ENCODE measurements at regions not wholly inside any gene's neighbourhood (a gene's known extent, or its start where the extent isn't known, plus 50 kb on each side); places are given as distances from the start of the nearest gene placed in this dataset.
"Not testable (repeated sequence)": the region's sequence is repeated elsewhere in the genome, so short reads cannot be mapped to it uniquely, and the experiment has no call there.

DNA sequence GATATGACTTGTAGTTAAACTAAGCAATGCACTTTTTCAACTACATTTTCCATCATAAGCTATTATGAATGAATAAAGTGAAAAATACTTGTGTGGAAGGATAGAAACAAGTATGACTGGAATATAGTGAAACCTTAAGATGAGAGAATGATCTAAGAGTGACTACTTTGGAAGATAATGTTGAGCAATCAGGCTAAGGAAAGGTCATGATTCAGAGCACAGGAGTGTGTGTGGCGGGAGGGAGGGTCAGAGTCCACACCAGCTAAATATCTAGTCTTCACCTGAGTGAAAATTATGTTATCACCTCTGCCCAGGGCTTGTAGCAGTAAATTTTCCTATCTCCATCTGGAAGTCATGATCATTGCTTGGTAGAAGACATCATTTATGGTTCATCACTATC, 833.4 kb upstream of the ATXN8OS start:
- no peak for DNase-seq (ENCODE audit: low spot score)

DNA sequence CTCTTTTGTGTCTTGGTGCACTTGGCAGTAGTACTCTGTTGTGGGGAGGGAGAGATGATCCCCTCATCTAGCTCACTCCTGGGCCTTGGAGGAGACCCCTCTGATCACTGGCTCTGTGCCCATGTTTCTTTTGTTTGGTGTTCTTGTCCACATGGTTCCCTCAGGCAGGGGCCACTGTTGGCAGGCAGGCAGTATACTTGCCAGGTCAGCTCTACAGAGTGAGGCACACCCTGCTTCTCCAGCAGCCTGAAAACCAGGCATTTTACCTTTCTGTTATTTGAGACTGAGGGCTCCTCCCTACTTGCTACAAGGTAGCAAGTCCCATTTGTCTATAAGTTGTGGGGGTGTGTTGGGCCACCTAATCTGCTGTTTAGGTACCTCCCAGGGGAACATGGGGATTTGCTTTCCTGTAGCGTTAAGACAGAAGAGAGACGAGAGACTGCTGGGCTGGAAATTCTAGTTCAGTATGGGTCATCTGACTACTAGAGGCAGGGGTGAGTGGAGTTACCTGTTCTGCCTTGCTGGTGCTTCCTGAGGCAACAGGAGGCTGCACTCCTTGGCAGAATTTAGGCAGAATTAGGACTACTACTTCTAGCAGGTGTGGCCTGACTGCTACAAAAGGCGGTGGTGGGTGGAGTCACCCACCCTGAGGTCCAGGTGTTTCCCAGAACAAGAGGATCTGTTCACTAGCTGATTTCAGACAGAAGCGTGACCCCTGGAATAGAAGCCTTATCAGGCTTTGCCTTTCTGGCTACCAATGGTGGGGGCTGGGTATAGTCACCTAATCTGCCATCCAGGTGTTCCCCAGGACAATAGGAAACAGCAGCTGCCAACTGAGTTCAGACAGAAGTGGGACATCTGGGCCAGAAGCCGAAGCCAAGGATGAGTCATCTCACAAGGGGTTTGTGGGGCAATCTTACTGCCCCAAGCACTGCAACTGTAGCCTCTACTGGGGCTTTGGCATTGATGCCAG, 843.0 kb upstream of the ATXN8OS start:
- DNase-seq (ENCODE audit: low spot score) = no peak

DNA sequence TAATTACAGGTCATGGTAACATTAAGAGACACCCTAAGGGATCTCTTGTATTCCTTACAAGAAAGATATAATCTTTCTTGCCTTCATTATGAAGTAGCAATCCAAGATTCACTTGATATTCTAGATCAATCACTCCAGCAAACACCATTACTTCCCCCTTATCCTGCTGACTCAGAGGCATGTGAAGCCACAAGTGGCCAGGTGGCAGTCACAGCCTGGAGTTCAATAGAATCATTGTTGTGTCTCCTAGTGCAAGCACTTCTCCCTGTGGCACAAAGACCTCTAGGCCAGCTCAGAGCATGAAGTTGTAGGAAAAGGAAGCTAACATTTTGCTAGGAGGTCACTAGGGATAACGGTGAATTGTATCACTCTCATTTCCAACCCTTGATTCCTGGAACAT, 864.3 kb upstream of the ATXN8OS start:
- no peak for DNase-seq (ENCODE audit: low spot score)

- DNase-seq (ENCODE audit: low spot score) = no peak
Measured at GRCh38 chr13:69234171-69234570, 873.5 kb upstream of the ATXN8OS start.

GRCh38 chr13:69226427-69226826, 881.2 kb upstream of the ATXN8OS start:
- no peak for DNase-seq (ENCODE audit: low spot score)

GRCh38 chr13:69221633-69222498, 885.8 kb upstream of the ATXN8OS start:
- DNase-seq (ENCODE audit: low spot score) = not testable (repeated sequence)

DNA sequence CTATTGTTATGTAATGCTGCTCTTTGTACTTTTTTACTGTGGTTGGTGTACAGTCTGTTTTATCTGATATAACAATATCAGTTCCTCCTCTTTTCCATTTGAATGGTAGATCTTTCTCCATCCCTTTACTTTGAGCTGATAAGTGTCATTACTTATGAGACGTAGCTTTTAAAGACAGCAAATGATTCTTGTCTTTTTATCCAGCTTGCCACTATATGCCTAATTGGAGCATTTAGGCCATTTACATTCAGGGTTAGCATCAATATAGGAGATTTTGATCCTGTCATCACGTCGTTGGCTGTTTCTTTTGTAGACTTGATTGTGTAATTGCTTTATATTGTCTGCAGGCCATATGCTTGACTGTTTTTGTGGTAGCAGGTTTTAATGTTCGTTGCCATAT, 894.2 kb upstream of the ATXN8OS start:
- DNase-seq (ENCODE audit: low spot score) = no peak

- DNase-seq (ENCODE audit: low spot score) = no peak
Measured at GRCh38 chr13:69204620-69205019, 903.0 kb upstream of the ATXN8OS start.

GRCh38 chr13:69202996-69203395, 904.6 kb upstream of the ATXN8OS start:
- DNase-seq (ENCODE audit: low spot score) = no peak

GRCh38 chr13:69199664-69200063, 908.0 kb upstream of the ATXN8OS start:
- DNase-seq (ENCODE audit: low spot score) = no peak

- DNase-seq (ENCODE audit: low spot score) = no peak
Measured at GRCh38 chr13:69198706-69199105, 908.9 kb upstream of the ATXN8OS start.

GRCh38 chr13:69194130-69194529, 913.5 kb upstream of the ATXN8OS start:
- no peak for DNase-seq (ENCODE audit: low spot score)

DNA sequence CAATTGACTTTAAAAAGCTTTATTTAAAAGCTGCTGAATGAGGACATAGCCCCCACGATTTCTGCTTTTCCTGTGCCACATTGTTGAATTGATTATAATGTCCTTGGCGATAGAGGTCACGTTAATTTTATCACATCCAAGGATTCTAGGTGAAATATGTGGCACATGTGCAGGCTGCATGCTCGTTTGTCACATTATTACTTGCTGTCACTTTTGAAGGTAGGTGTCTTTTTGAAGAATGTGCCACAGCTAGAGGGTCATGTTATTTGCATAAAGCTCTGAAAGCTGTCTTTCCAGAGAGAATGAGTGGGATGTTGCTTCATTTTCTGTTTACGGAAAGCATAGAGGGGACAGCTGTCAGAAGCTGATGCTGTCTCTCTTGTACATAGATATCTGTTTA, 927.6 kb upstream of the ATXN8OS start:
- no peak for DNase-seq (ENCODE audit: low spot score)

DNA sequence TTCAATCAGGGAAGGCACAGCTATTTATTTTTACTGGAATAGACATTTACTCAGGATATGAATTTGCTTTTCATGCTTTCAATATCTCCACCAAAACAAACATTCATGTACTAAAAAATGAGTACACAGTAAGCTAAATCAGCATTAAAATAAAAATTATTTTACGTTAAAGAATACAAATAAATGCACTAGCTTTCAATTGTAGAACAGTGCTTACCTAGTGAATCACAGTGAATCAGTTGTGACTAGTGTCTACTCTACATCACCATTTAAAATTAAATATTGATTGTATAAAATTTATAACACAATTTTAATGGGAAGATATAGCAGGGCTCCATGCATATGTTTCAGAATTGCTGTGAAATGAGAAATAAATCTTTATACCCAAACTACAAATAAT, 929.6 kb upstream of the ATXN8OS start:
- DNase-seq (ENCODE audit: low spot score) = no peak

- DNase-seq (ENCODE audit: low spot score) = no peak
Measured at GRCh38 chr13:69168436-69168835, 939.2 kb upstream of the ATXN8OS start.

GRCh38 chr13:69155136-69155535, 952.5 kb upstream of the ATXN8OS start:
- DNase-seq (ENCODE audit: low spot score) = no peak

DNA sequence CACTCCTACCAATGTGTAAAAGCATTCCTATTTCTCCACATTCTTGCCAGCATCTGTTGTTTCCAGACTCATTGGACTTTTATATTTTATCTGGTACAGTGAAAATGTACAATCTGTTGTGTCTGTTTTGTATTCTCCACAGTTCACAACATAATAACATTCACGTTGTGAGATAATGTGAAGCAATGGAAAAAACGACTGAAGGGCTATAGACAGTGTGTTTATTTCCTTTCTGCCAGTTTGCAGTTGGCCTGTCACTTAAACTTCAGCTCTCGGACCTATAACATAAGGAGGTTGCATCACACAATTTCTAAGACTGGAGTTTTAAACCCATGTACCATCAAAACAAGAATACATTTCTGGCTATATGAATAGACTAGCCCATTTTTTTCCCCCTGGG, 965.5 kb upstream of the ATXN8OS start:
- no peak for DNase-seq (ENCODE audit: low spot score)

DNA sequence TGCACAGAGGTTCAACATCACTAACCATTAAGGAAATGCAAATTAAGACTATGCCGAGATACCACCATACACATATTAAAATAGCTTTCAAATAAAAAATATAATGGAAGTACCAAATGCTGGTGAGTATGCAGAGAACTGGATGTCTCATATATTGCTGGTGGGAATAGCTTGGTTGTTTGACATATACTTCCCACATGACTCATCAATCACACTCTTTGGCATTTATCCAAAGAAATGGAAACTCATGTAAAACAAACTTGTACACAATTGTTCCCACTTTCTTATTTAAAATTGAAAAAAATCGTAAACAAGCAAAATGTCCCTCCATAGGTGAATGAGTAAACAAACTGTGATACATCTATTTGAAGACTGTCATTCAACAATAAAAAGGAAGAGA, 982.6 kb upstream of the ATXN8OS start:
- DNase-seq (ENCODE audit: low spot score) = no peak

DNA sequence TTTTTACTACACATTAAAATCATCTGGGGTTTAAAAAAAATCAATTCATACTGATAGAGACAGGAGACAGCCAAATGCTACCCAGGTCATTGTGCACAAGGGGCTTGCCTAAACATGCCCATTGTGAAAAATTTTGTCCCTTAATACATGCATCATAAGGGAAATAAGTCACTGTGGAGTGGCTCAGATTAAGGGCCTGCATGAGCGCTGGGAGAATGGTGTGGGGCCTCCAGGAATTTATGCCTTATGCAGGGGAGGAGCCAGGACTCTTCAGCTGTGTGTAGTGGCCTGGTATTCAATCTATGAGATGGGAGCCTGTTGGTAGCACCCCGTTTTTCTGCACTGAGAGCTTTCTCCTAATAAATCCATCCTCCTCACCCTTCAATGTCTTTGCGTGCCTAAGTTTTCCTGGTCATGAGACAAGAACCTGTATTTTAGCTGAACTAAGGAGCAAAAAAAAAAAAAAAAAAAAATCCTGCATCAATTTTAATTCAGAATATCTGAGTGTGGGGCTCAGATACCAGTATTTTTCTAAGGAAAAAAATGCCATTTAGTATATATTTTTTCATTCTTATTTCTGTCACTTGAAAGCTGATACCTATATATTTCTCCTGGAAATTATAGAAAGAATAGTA, 997.6 kb upstream of the ATXN8OS start:
- no peak for DNase-seq (ENCODE audit: low spot score)

- DNase-seq (ENCODE audit: low spot score) = no peak
Measured at GRCh38 chr13:69108486-69108885, 999.1 kb upstream of the ATXN8OS start.

DNA sequence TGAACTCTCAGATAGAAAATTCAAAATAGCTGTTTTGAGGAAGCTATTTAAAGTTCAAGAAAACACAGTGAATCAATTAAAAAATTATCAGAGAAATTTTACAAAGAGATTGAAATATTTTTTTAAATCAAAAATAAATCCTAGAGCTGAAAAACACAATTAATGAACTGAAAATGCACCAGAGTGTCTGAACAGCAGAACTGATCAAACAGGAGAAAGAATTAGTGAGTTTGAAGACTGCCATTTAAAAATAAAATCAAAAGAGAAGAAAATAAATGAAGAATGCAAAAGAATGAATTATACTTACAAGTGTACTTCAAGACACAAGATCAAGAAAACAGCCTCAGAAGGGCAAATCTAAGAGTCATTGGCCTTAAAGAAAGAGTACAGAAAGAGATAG, 1000.2 kb upstream of the ATXN8OS start:
- DNase-seq (ENCODE audit: low spot score) = no peak

- no peak for DNase-seq (ENCODE audit: low spot score)
Measured at GRCh38 chr13:69101841-69102240, 1005.8 kb upstream of the ATXN8OS start.

DNA sequence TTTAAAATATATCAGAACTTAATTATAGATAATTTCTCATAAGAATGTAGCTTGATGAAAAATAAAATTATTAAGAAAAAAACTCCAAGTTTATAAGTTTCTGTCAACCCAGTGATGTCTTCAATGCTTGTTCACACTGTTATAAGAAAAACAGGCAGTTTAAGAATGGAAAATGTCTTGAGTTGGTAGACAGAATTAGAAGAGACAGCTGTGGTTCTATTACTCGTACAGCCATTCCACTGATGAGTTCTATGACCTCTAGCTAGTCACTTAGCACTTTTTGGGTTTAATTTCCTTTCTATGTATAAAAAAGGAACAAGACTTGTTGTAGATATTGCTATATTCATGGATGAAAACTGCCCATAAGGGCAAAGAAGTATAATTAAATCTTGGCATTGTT, 1013.1 kb upstream of the ATXN8OS start:
- DNase-seq (ENCODE audit: low spot score) = no peak
